H9 (cell line): ENCODE measurements at regions not wholly inside any gene's neighbourhood (a gene's known extent, or its start where the extent isn't known, plus 50 kb on each side); places are given as distances from the start of the nearest gene placed in this dataset.

Experiments used
- DNase-seq: peaks from one replicate; pipeline ENCODE4 v3.0.0-alpha.2; 2017
- H2AFZ ChIP-seq: one replicate; pipeline ENCODE4 v1.6.1; 2013; ENCODE audit warnings: mild to moderate bottlenecking, low read length, control low read depth, moderate library complexity
- H2AK5ac ChIP-seq: 2 replicates; pipeline ENCODE4 v1.6.1; 2013; ENCODE audit warnings: low read length, control low read depth, mixed read lengths; ENCODE audit not compliant: insufficient read length
- H2BK120ac ChIP-seq: one replicate; pipeline ENCODE4 v1.6.1; 2013; ENCODE audit warnings: low read depth, mild to moderate bottlenecking, low read length, control low read depth, inconsistent platforms; ENCODE audit not compliant: poor library complexity, severe bottlenecking
- H2BK12ac ChIP-seq: 2 replicates; pipeline ENCODE4 v1.6.1; 2013; ENCODE audit warnings: low read length, control low read depth, mixed read lengths, low read depth; ENCODE audit not compliant: insufficient read length
- H2BK15ac ChIP-seq: 2 replicates; pipeline ENCODE4 v1.6.1; 2013; ENCODE audit warnings: low read depth, low read length, control low read depth
- H2BK20ac ChIP-seq: one replicate; pipeline ENCODE4 v1.6.1; 2013; ENCODE audit warnings: low read depth, mild to moderate bottlenecking, low read length, control low read depth, inconsistent platforms; ENCODE audit not compliant: poor library complexity, severe bottlenecking
- H2BK5ac ChIP-seq: 2 replicates; pipeline ENCODE4 v1.6.1; 2013; ENCODE audit warnings: low read length, control low read depth, mixed read lengths; ENCODE audit not compliant: insufficient read length
- H3K14ac ChIP-seq: 2 replicates; pipeline ENCODE4 v1.6.1; 2013; ENCODE audit warnings: low read length, control low read depth; ENCODE audit not compliant: insufficient read depth
- H3K18ac ChIP-seq: 2 replicates; pipeline ENCODE4 v1.6.1; 2013; ENCODE audit warnings: low read depth, mild to moderate bottlenecking, mixed read lengths, low read length, control low read depth; ENCODE audit not compliant: insufficient read length
- H3K23ac ChIP-seq: 2 replicates; pipeline ENCODE4 v1.6.1; 2013; ENCODE audit warnings: low read length, control low read depth, mixed read lengths, low read depth; ENCODE audit not compliant: insufficient read length
- H3K23me2 ChIP-seq: 2 replicates; pipeline ENCODE4 v1.6.1; 2013; ENCODE audit warnings: low read depth, mild to moderate bottlenecking, mixed read lengths, low read length, control low read depth; ENCODE audit not compliant: insufficient read length, poor library complexity, severe bottlenecking
- H3K27ac ChIP-seq: 2 replicates; pipeline ENCODE4 v1.5.1; 2013; ENCODE audit warnings: low read length, control low read depth, mixed read lengths, low read depth; ENCODE audit not compliant: insufficient read length
- H3K27me3 ChIP-seq: 2 replicates; pipeline ENCODE4 v1.6.1; 2013; ENCODE audit warnings: low read length, control low read depth, inconsistent platforms; ENCODE audit not compliant: insufficient read depth
- H3K4ac ChIP-seq: 2 replicates; pipeline ENCODE4 v1.6.1; 2013; ENCODE audit warnings: low read depth, mild to moderate bottlenecking, control low read depth, inconsistent platforms, low read length, moderate library complexity
- H3K4me1 ChIP-seq: 2 replicates; pipeline ENCODE4 v1.6.1; 2013; ENCODE audit warnings: low read length, control low read depth, inconsistent platforms; ENCODE audit not compliant: insufficient read depth
- H3K4me2 ChIP-seq: 2 replicates; pipeline ENCODE4 v1.6.1; 2013; ENCODE audit warnings: low read length, control low read depth, mixed read lengths; ENCODE audit not compliant: insufficient read length, insufficient read depth
- H3K56ac ChIP-seq: 2 replicates; pipeline ENCODE4 v1.6.1; 2013; ENCODE audit warnings: low read depth, mild to moderate bottlenecking, mixed read lengths, low read length, control low read depth; ENCODE audit not compliant: insufficient read length
- H3K79me1 ChIP-seq: 2 replicates; pipeline ENCODE4 v1.6.1; 2013; ENCODE audit warnings: low read depth, mild to moderate bottlenecking, moderate library complexity, low read length, control low read depth, inconsistent platforms; ENCODE audit not compliant: insufficient read depth, poor library complexity, severe bottlenecking
- H3K79me2 ChIP-seq: 2 replicates; pipeline ENCODE4 v1.6.1; 2013; ENCODE audit warnings: low read length, control low read depth, inconsistent platforms; ENCODE audit not compliant: insufficient read depth
- H3K9ac ChIP-seq: 2 replicates; pipeline ENCODE4 v1.6.1; 2013; ENCODE audit warnings: low read length, control low read depth, mixed read lengths; ENCODE audit not compliant: insufficient read length; ENCODE audit errors: extremely low read depth
- H3K9me3 ChIP-seq: one replicate; pipeline ENCODE4 v1.6.1; 2013; ENCODE audit warnings: low read depth, low read length, inconsistent platforms; ENCODE audit not compliant: control insufficient read depth
- H3T11ph ChIP-seq: one replicate; pipeline ENCODE4 v1.6.1; 2013; ENCODE audit warnings: mild to moderate bottlenecking, low read length, control low read depth, inconsistent platforms
- H4K20me1 ChIP-seq: one replicate; pipeline ENCODE4 v1.6.1; 2013; ENCODE audit not compliant: control insufficient read depth, insufficient read length, insufficient read depth
- H4K5ac ChIP-seq: 2 replicates; pipeline ENCODE4 v1.6.1; 2013; ENCODE audit warnings: low read depth, mild to moderate bottlenecking, mixed read lengths, low read length, control low read depth; ENCODE audit not compliant: insufficient read length
- H4K8ac ChIP-seq: replicated peaks from 2 replicates; pipeline ENCODE4 v1.6.1; 2013; ENCODE audit warnings: low read length, control low read depth, mixed read lengths, low read depth; ENCODE audit not compliant: insufficient read length
- H4K91ac ChIP-seq: 2 replicates; pipeline ENCODE4 v1.6.1; 2013; ENCODE audit warnings: low read depth, mild to moderate bottlenecking, moderate library complexity, mixed read lengths, low read length, control low read depth; ENCODE audit not compliant: insufficient read length
- H3K27ac Mint-ChIP-seq, 3 experiments: 2 replicates in 2 of 3; 3 replicates in 1 of 3; pipeline ENCODE4 v1.8.0; 2020 to 2021; ENCODE audit warnings: mixed read lengths in 3 of 3, mild to moderate bottlenecking in 1 of 3, moderate library complexity in 1 of 3
- H3K27me3 Mint-ChIP-seq: 2 replicates; pipeline ENCODE4 v1.8.0; 2021; ENCODE audit warnings: low read depth, mild to moderate bottlenecking, moderate library complexity, mixed read lengths
- H3K36me3 Mint-ChIP-seq, 3 experiments: 2 replicates in 2 of 3; 3 replicates in 1 of 3; pipeline ENCODE4 v1.8.0; 2020 to 2021; ENCODE audit warnings: low read depth in 3 of 3, mixed read lengths in 3 of 3; ENCODE audit not compliant: insufficient read depth in 1 of 3
- H3K4me1 Mint-ChIP-seq, 2 experiments: 2 replicates each; pipeline ENCODE4 v1.8.0; 2020; ENCODE audit warnings: mixed read lengths in 2 of 2
- H3K4me3 Mint-ChIP-seq, 2 experiments: 2 replicates in 1 of 2; 3 replicates in 1 of 2; pipeline ENCODE4 v1.8.0; 2020 to 2021; ENCODE audit warnings: mild to moderate bottlenecking in 2 of 2, mixed read lengths in 2 of 2, moderate library complexity in 1 of 2
- H3K9me3 Mint-ChIP-seq, 2 experiments: 2 replicates in 1 of 2; 3 replicates in 1 of 2; pipeline ENCODE4 v1.8.0; 2020; ENCODE audit warnings: mild to moderate bottlenecking in 2 of 2, mixed read lengths in 2 of 2, moderate library complexity in 1 of 2
- CTCF ChIP-seq: fragments of 200-600 bp; sonication (generic); conservative IDR thresholded peaks from 3 replicates; pipeline ENCODE4 v1.8.0; 2021; ENCODE audit warnings: antibody characterized with exemption, mild to moderate bottlenecking
- WGBS: extraction: QIAGEN DNeasy Blood & Tissue Kit; methylation state at CpG from one replicate; pipeline ENCODE4 v1.1.7; 2013; ENCODE audit warnings: missing lambda C conversion rate, low lambda C conversion rate, mixed read lengths; ENCODE audit not compliant: insufficient read length; ENCODE audit errors: extremely low coverage; 5-methylcytosine and 5-hydroxymethylcytosine counted together

GRCh38 chr6:21518317-21518716 is 75.2 kb upstream of the SOX4 start:
- Histone ChIP-seq H2BK5ac (no peak overlapping the region), H3K9me3 (no peaks in the 10 kb centered on the region), H3K4me2 (no peak overlapping the region), H3K27me3 (no peaks in the 10 kb centered on the region), H3K27ac (no peak overlapping the region), H3K4me1 (no peaks in the 10 kb centered on the region), H3K23ac (no peak overlapping the region), H2BK15ac (no peak overlapping the region), H3K14ac (no peak overlapping the region), H3K23me2 (no peaks in the 10 kb centered on the region), H2BK20ac (no peak overlapping the region), H2AK5ac (no peak overlapping the region), H2AFZ (no peak overlapping the region), H3K4ac (no peak overlapping the region), H4K5ac (no peak overlapping the region), H3K18ac (no peak overlapping the region), H3K9ac (no peak overlapping the region), H4K20me1 (no peaks in the 10 kb centered on the region), H3K79me1 (no peaks in the 10 kb centered on the region), H3K79me2 (no peaks in the 10 kb centered on the region), H4K91ac (no peak overlapping the region), H4K8ac (no peak overlapping the region), H3T11ph (no peak overlapping the region), H3K56ac (no peak overlapping the region), H2BK12ac (no peak overlapping the region), H2BK120ac (no peak overlapping the region)
- no CpG with 5 or more reads among the region's 4 CpGs for WGBS
- Mint-ChIP-seq H3K4me1 (peaks cover 15 to 19% of the 10 kb centered on the region in 2 experiments), H3K4me3 (no peak overlapping the region), H3K9me3 (no peaks in the 10 kb centered on the region), H3K27me3 (no peaks in the 10 kb centered on the region; the same call in none of the 2 replicates), H3K27ac (no peak overlapping the region), H3K36me3 (no peaks in the 10 kb centered on the region)
- no peak for TF ChIP-seq CTCF
- no peak for DNase-seq
